Umbilical cord (tissue), 1 donor: ENCODE measurements at regions not wholly inside any gene's neighbourhood (a gene's known extent, or its start where the extent isn't known, plus 50 kb on each side); places are given as distances from the start of the nearest gene placed in this dataset.

ENCODE experiments used
- DNase-seq: peaks from one replicate; pipeline ENCODE4 v3.0.0-alpha.2; 2015; ENCODE audit warnings: low spot score

- DNase-seq, result no peak
Observed at GRCh38 chr3:4029135-4029534, 229.9 kb downstream of the LRRN1 start.

- no peak for DNase-seq
Observed at GRCh38 chr3:4030624-4031023, 231.4 kb downstream of the LRRN1 start.

- no peak for DNase-seq
Observed at GRCh38 chr3:4033296-4033695, 234.1 kb downstream of the LRRN1 start.

GRCh38 chr3:4036046-4036445 lies 236.8 kb downstream of the LRRN1 start:
- DNase-seq, result no peak

GRCh38 chr3:4038351-4038750 lies 239.1 kb downstream of the LRRN1 start:
- DNase-seq, result no peak

GRCh38 chr3:4042070-4042469 lies 242.8 kb downstream of the LRRN1 start:
- DNase-seq, result no peak

GRCh38 chr3:4042869-4043268 lies 243.6 kb downstream of the LRRN1 start:
- DNase-seq, result no peak

- DNase-seq, result no peak
Observed at GRCh38 chr3:4043867-4044575, 244.8 kb downstream of the LRRN1 start.

GRCh38 chr3:4044619-4045018 lies 245.4 kb downstream of the LRRN1 start:
- no peak for DNase-seq

- no peak for DNase-seq
Observed at GRCh38 chr3:4045756-4046155, 246.5 kb downstream of the LRRN1 start.

GRCh38 chr3:4047366-4047765 lies 248.1 kb downstream of the LRRN1 start:
- no peak for DNase-seq

- DNase-seq, result no peak
Observed at GRCh38 chr3:4052706-4053105, 250.5 kb upstream of the SETMAR start.

GRCh38 chr3:4053975-4054374 lies 249.2 kb upstream of the SETMAR start:
- no peak for DNase-seq

GRCh38 chr3:4060064-4060463 lies 243.1 kb upstream of the SETMAR start:
- DNase-seq, result peak; percentile 78

- no peak for DNase-seq
Observed at GRCh38 chr3:4060603-4061002, 242.6 kb upstream of the SETMAR start.

GRCh38 chr3:4061195-4061594 lies 242.0 kb upstream of the SETMAR start:
- DNase-seq, result no peak

- no peak for DNase-seq
Observed at GRCh38 chr3:4061783-4062360, 241.3 kb upstream of the SETMAR start.

- no peak for DNase-seq
Observed at GRCh38 chr3:4062621-4063020, 240.5 kb upstream of the SETMAR start.

- DNase-seq, result no peak
Observed at GRCh38 chr3:4063916-4064574, 239.1 kb upstream of the SETMAR start.

GRCh38 chr3:4065085-4065484 lies 238.1 kb upstream of the SETMAR start:
- no peak for DNase-seq

- no peak for DNase-seq
Observed at GRCh38 chr3:4065554-4065953, 237.6 kb upstream of the SETMAR start.

- peak; percentile 28 for DNase-seq
Observed at GRCh38 chr3:4067893-4068292, 235.3 kb upstream of the SETMAR start.

GRCh38 chr3:4069796-4070195 lies 233.4 kb upstream of the SETMAR start:
- DNase-seq, result no peak
